MM.1S (cell line): ENCODE measurements at regions not wholly inside any gene's neighbourhood (a gene's known extent, or its start where the extent isn't known, plus 50 kb on each side); places are given as distances from the start of the nearest gene placed in this dataset.

ENCODE experiments used
- DNase-seq: peaks from one replicate; pipeline ENCODE4 v3.0.0-alpha.2; 2015
- H2AFZ ChIP-seq: fragments of 300-600 bp; sonication (generic); 2 replicates; pipeline ENCODE4 v1.6.0; 2016; ENCODE audit warnings: antibody characterized with exemption, low read length
- H3F3A ChIP-seq: fragments of 300-600 bp; sonication (generic); 2 replicates; pipeline ENCODE4 v1.6.1; 2016; ENCODE audit warnings: mild to moderate bottlenecking, antibody characterized with exemption, low read length, moderate library complexity, mixed read lengths; ENCODE audit not compliant: insufficient read depth
- H3K27ac ChIP-seq: fragments of 300-600 bp; sonication (generic); 2 replicates; pipeline ENCODE4 v1.5.1; 2016; ENCODE audit warnings: mild to moderate bottlenecking, low read length
- H3K27me3 ChIP-seq: fragments of 300-600 bp; sonication (generic); replicated peaks from 2 replicates; pipeline ENCODE4 v1.6.0; 2016; ENCODE audit warnings: low read length; ENCODE audit not compliant: insufficient read depth
- H3K36me3 ChIP-seq: fragments of 300-600 bp; sonication (generic); replicated peaks from 2 replicates; pipeline ENCODE4 v1.6.1; 2016; ENCODE audit warnings: mild to moderate bottlenecking, low read length, mixed read lengths; ENCODE audit not compliant: insufficient read depth
- H3K4me1 ChIP-seq: fragments of 300-600 bp; sonication (generic); 2 replicates; pipeline ENCODE4 v1.6.1; 2016; ENCODE audit warnings: low read length, mixed read lengths
- H3K4me2 ChIP-seq: fragments of 300-600 bp; sonication (generic); 2 replicates; pipeline ENCODE4 v1.6.0; 2016; ENCODE audit warnings: low read depth, low read length
- H3K4me3 ChIP-seq: fragments of 300-600 bp; sonication (generic); 2 replicates; pipeline ENCODE4 v1.5.1; 2016; ENCODE audit warnings: low read length, mixed read lengths
- H3K79me2 ChIP-seq: fragments of 300-600 bp; sonication (generic); 2 replicates; pipeline ENCODE4 v1.6.1; 2016; ENCODE audit warnings: mixed run types, low read length, mixed read lengths
- H3K9ac ChIP-seq: fragments of 300-600 bp; sonication (generic); 2 replicates; pipeline ENCODE4 v1.6.1; 2016; ENCODE audit warnings: low read length, mixed read lengths
- H3K9me2 ChIP-seq: fragments of 300-600 bp; sonication (generic); replicated peaks from 2 replicates; pipeline ENCODE4 v1.6.1; 2016; ENCODE audit warnings: mild to moderate bottlenecking, low read length, mixed read lengths; ENCODE audit not compliant: insufficient read depth
- H3K9me3 ChIP-seq: fragments of 300-600 bp; sonication (generic); replicated peaks from 2 replicates; pipeline ENCODE4 v1.6.1; 2016; ENCODE audit warnings: mild to moderate bottlenecking, low read length, mixed read lengths; ENCODE audit not compliant: insufficient read depth
- H4K20me1 ChIP-seq: fragments of 300-600 bp; sonication (generic); 2 replicates; pipeline ENCODE4 v1.6.1; 2016; ENCODE audit warnings: mild to moderate bottlenecking, low read length, moderate library complexity, mixed read lengths; ENCODE audit not compliant: insufficient read depth
- EZH2 ChIP-seq: fragments of 300-600 bp; sonication (generic); optimal IDR thresholded peaks from 2 replicates; pipeline ENCODE3; 2017; ENCODE audit warnings: low read depth, mild to moderate bottlenecking, antibody characterized with exemption, low read length, mixed read lengths
- EZH2phosphoT487 ChIP-seq: fragments of 300-600 bp; sonication (generic); IDR thresholded peaks from 2 replicates; pipeline ENCODE4 v1.6.1; 2018; ENCODE audit warnings: antibody characterized with exemption, low read length
- TF ChIP-seq, protein P1 (sequence below): fragments of 300-600 bp; sonication (generic); IDR thresholded peaks from 2 replicates; pipeline ENCODE4 v1.5.1; 2016; ENCODE audit warnings: antibody characterized with exemption, low read length, mixed read lengths

DNA sequence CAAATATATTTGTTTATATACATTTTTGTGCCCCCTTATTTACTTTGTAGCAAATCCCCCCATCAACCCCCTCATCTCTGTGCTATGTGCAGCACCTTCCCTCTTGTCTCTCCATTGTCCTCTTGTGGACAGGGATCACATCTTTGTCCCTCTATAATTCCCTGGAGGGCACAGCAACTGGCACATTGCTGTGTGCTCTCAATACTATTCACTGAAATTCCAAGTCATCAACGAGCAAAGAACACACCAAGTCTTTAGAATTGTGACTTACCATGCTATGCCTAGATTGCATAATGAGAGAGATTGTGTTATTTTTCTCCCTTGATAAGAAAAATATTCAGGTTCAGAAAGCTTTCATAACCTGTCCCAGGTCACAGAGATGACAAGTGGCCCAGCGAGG, 54.6 kb upstream of the ACAN start:
- TF ChIP-seq, protein P1, sequence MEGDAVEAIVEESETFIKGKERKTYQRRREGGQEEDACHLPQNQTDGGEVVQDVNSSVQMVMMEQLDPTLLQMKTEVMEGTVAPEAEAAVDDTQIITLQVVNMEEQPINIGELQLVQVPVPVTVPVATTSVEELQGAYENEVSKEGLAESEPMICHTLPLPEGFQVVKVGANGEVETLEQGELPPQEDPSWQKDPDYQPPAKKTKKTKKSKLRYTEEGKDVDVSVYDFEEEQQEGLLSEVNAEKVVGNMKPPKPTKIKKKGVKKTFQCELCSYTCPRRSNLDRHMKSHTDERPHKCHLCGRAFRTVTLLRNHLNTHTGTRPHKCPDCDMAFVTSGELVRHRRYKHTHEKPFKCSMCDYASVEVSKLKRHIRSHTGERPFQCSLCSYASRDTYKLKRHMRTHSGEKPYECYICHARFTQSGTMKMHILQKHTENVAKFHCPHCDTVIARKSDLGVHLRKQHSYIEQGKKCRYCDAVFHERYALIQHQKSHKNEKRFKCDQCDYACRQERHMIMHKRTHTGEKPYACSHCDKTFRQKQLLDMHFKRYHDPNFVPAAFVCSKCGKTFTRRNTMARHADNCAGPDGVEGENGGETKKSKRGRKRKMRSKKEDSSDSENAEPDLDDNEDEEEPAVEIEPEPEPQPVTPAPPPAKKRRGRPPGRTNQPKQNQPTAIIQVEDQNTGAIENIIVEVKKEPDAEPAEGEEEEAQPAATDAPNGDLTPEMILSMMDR = no peak
- TF ChIP-seq EZH2 (no peak), EZH2phosphoT487 (no peak)
- Histone ChIP-seq H3K4me2 (no peak overlapping the region), H3K27ac (no peak overlapping the region), H2AFZ (no peak overlapping the region), H3K36me3 (no peaks in the 10 kb centered on the region), H3K9me2 (no peaks in the 10 kb centered on the region), H3K9ac (no peak overlapping the region), H3K9me3 (no peaks in the 10 kb centered on the region), H4K20me1 (no peaks in the 10 kb centered on the region), H3K4me3 (no peak overlapping the region), H3K79me2 (no peaks in the 10 kb centered on the region), H3K4me1 (peaks cover 3% of the 10 kb centered on the region), H3K27me3 (no peaks in the 10 kb centered on the region), H3F3A (no peaks in the 10 kb centered on the region)
- DNase-seq = no peak

- no peaks in the 10 kb centered on the region for H3K79me2 ChIP-seq
- H3K9ac ChIP-seq = no peak overlapping the region
- DNase-seq = no peak
- H3K36me3 ChIP-seq = no peaks in the 10 kb centered on the region
- H3K4me3 ChIP-seq = no peak overlapping the region
- no peak overlapping the region for H3K4me2 ChIP-seq
- H2AFZ ChIP-seq = no peak overlapping the region
- no peak for TF ChIP-seq EZH2phosphoT487
- no peaks in the 10 kb centered on the region for H3K9me2 ChIP-seq
- no peaks in the 10 kb centered on the region for H3K4me1 ChIP-seq
- no peaks in the 10 kb centered on the region for H3K9me3 ChIP-seq
- no peaks in the 10 kb centered on the region for H3K27me3 ChIP-seq
- H3K27ac ChIP-seq = no peak overlapping the region
- H3F3A ChIP-seq = no peaks in the 10 kb centered on the region
- H4K20me1 ChIP-seq = no peaks in the 10 kb centered on the region
Measured at GRCh38 chr15:88749699-88750098, 53.5 kb upstream of the ACAN start.

GRCh38 chr15:88752501-88752900, 50.7 kb upstream of the ACAN start:
- Histone ChIP-seq H3K27me3 (no peaks in the 10 kb centered on the region), H3K9me3 (no peaks in the 10 kb centered on the region), H3F3A (0 out of 2 replicates have a peak, but pooled peaks cover 4% of the 10 kb centered on the region), H3K4me1 (peaks cover 13% of the 10 kb centered on the region), H3K36me3 (no peaks in the 10 kb centered on the region), H2AFZ (no peak overlapping the region), H3K9me2 (no peaks in the 10 kb centered on the region), H3K79me2 (no peaks in the 10 kb centered on the region), H3K27ac (no peak overlapping the region), H3K4me2 (no peak overlapping the region), H3K4me3 (no peak overlapping the region), H3K9ac (no peak overlapping the region), H4K20me1 (no peaks in the 10 kb centered on the region)
- TF ChIP-seq, protein P1 = no peak
- TF ChIP-seq EZH2 (no peak), EZH2phosphoT487 (no peak)
- DNase-seq = no peak

DNA sequence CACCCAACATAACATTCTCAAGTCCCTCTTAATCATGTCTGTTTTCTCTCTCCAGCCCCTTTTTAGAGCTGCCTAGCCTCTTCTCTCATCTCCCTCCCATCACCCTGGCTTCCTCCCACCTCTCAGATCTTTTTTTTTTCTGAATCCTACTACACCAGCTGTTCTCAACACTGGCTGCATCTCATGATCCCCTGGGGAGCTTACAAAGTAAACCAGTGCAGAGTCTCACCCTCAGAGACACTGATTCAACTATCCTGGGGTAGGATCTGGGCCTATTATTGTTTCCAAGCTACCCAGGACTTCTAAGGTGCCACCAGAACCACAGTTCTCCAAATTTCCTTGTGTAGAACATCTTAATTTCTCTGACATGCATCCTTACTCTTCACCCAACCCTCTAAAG, 50.3 kb upstream of the ACAN start:
- TF ChIP-seq, protein P1 = no peak
- no peak for TF ChIP-seq EZH2phosphoT487
- no peak for TF ChIP-seq EZH2
- no peaks in the 10 kb centered on the region for H3K9me3 ChIP-seq
- no peak for DNase-seq
- H3K79me2 ChIP-seq = no peaks in the 10 kb centered on the region
- H3F3A ChIP-seq = 0 out of 2 replicates have a peak, but pooled peaks cover 4% of the 10 kb centered on the region
- no peak overlapping the region for H2AFZ ChIP-seq
- no peak overlapping the region for H3K4me2 ChIP-seq
- no peaks in the 10 kb centered on the region for H3K9me2 ChIP-seq
- peaks cover 13% of the 10 kb centered on the region for H3K4me1 ChIP-seq
- no peaks in the 10 kb centered on the region for H3K36me3 ChIP-seq
- H3K4me3 ChIP-seq = no peak overlapping the region
- no peak overlapping the region for H3K27ac ChIP-seq
- H3K9ac ChIP-seq = no peak overlapping the region
- no peaks in the 10 kb centered on the region for H3K27me3 ChIP-seq
- no peaks in the 10 kb centered on the region for H4K20me1 ChIP-seq
